Erythroblast (primary cell): ENCODE measurements at regions not wholly inside any gene's neighbourhood (a gene's known extent, or its start where the extent isn't known, plus 50 kb on each side); places are given as distances from the start of the nearest gene placed in this dataset.

Source experiments
- GATA1 ChIP-seq: IDR thresholded peaks from 2 replicates; pipeline ENCODE4 v1.6.1; 2011; ENCODE audit warnings: low read depth, mild to moderate bottlenecking, control low read depth, low read length, moderate library complexity
- POLR2A ChIP-seq: IDR thresholded peaks from 2 replicates; pipeline ENCODE4 v1.6.1; 2011; ENCODE audit warnings: mild to moderate bottlenecking, low read length

- TF ChIP-seq POLR2A (no peak), GATA1 (no peak)
Observed at GRCh38 chr10:120014031-120014430, 121.5 kb downstream of the SEC23IP start.
